Brain microvascular endothelial cell (primary cell): ENCODE measurements at regions not wholly inside any gene's neighbourhood (a gene's known extent, or its start where the extent isn't known, plus 50 kb on each side); places are given as distances from the start of the nearest gene placed in this dataset.

Experiments used
- DNase-seq: peaks from one replicate; pipeline ENCODE4 v3.0.0-alpha.2; 2020
- H3K27ac ChIP-seq: fragments of 250-450 bp; sonication (Bioruptor Pico); 2 replicates; pipeline ENCODE4 v1.5.1; 2020; ENCODE audit warnings: mild to moderate bottlenecking, moderate library complexity
- H3K27me3 ChIP-seq: fragments of 250-450 bp; sonication (Bioruptor Pico); replicated peaks from 2 replicates; pipeline ENCODE4 v1.5.1; 2020; ENCODE audit warnings: mild to moderate bottlenecking
- H3K36me3 ChIP-seq: fragments of 250-450 bp; sonication (Bioruptor Pico); replicated peaks from 2 replicates; pipeline ENCODE4 v1.5.1; 2020; ENCODE audit warnings: mild to moderate bottlenecking
- H3K4me3 ChIP-seq: 2 replicates; pipeline ENCODE4 v1.5.1; 2011; ENCODE audit warnings: low read depth, mild to moderate bottlenecking, control low read depth, low read length, moderate library complexity
- CTCF ChIP-seq: IDR thresholded peaks from 2 replicates; pipeline ENCODE4 v1.5.1; 2011; ENCODE audit warnings: low read depth, mild to moderate bottlenecking, moderate library complexity, low read length, control low read depth, inconsistent platforms; ENCODE audit errors: missing control alignments
- in situ Hi-C: cut with HindIII; loops from 2 replicates; pipeline ENCODE4 v1.10.0; 2017; ENCODE audit warnings: low sequenced_read_pairs, low pct_ligation_motif_present

GRCh38 chr3:193827040-193827669, 234.1 kb downstream of the OPA1 start:
- H3K4me3 ChIP-seq, result no peak overlapping the region
- TF ChIP-seq CTCF, result no peak
- no peak for DNase-seq
- in situ Hi-C loops, result no loop called here
- no peak overlapping the region for H3K27ac ChIP-seq
- peaks cover 34% of the 10 kb centered on the region for H3K27me3 ChIP-seq
- H3K36me3 ChIP-seq, result no peaks in the 10 kb centered on the region

- peaks cover 29% of the 10 kb centered on the region for H3K27me3 ChIP-seq
- H3K4me3 ChIP-seq, result no peak overlapping the region
- in situ Hi-C loops, result no loop called here
- no peak overlapping the region for H3K27ac ChIP-seq
- DNase-seq, result no peak
- no peaks in the 10 kb centered on the region for H3K36me3 ChIP-seq
- TF ChIP-seq CTCF, result no peak
These were observed 234.9 kb downstream of the OPA1 start for GRCh38 chr3:193827871-193828270.

- no peak for TF ChIP-seq CTCF
- Histone ChIP-seq H3K27me3 (peaks cover 33% of the 10 kb centered on the region), H3K36me3 (no peaks in the 10 kb centered on the region), H3K27ac (no peak overlapping the region), H3K4me3 (no peak overlapping the region)
- in situ Hi-C loops, result no loop called here
- no peak for DNase-seq
These were observed 235.5 kb downstream of the OPA1 start for GRCh38 chr3:193828477-193828876.

- TF ChIP-seq CTCF, result no peak
- DNase-seq, result peak; percentile 22
- H3K36me3 ChIP-seq, result no peaks in the 10 kb centered on the region
- H3K27me3 ChIP-seq, result peaks cover 37% of the 10 kb centered on the region
- H3K27ac ChIP-seq, result no peak overlapping the region
- no peak overlapping the region for H3K4me3 ChIP-seq
- in situ Hi-C loops, result no loop called here
These were observed 236.8 kb downstream of the OPA1 start for GRCh38 chr3:193829781-193830180.

GRCh38 chr3:193830791-193831191, 237.8 kb downstream of the OPA1 start:
- TF ChIP-seq CTCF, result no peak
- in situ Hi-C loops, result no loop called here
- Histone ChIP-seq H3K27ac (no peak overlapping the region), H3K4me3 (no peak overlapping the region), H3K36me3 (no peaks in the 10 kb centered on the region), H3K27me3 (peaks cover 32% of the 10 kb centered on the region)
- DNase-seq, result no peak
